Lower lobe of right lung (tissue), 2 donors: ENCODE measurements at regions not wholly inside any gene's neighbourhood (a gene's known extent, or its start where the extent isn't known, plus 50 kb on each side); places are given as distances from the start of the nearest gene placed in this dataset.
A peak's percentile ranks its signal among the peaks of the same experiment; 100 is the strongest.
"Not testable (repeated sequence)": the region's sequence is repeated elsewhere in the genome, so short reads cannot be mapped to it uniquely, and the experiment has no call there.

ENCODE experiments used
- ATAC-seq, 2 donors: fragments of 200-7000 bp; cut with Tn5 transposase; one replicate each; pipeline ENCODE4 v1.9.1; 2020 to 2022; ENCODE audit warnings: mild to moderate bottlenecking in 2 of 2, moderate library complexity in 2 of 2
- DNase-seq: peaks from one replicate; pipeline ENCODE4 v3.0.0-alpha.2; 2020
- H3K27ac ChIP-seq: fragments of 200-600 bp; one replicate; pipeline ENCODE4 v1.8.0; 2022
- H3K27me3 ChIP-seq: fragments of 200-600 bp; one replicate; pipeline ENCODE4 v1.8.0; 2022; ENCODE audit warnings: low read depth
- H3K36me3 ChIP-seq: fragments of 200-600 bp; one replicate; pipeline ENCODE4 v1.8.0; 2022; ENCODE audit warnings: mild to moderate bottlenecking
- H3K4me1 ChIP-seq: fragments of 200-600 bp; one replicate; pipeline ENCODE4 v1.8.0; 2022
- H3K4me3 ChIP-seq: fragments of 200-600 bp; one replicate; pipeline ENCODE4 v1.8.0; 2022; ENCODE audit warnings: mild to moderate bottlenecking
- H3K9me3 ChIP-seq: fragments of 200-600 bp; one replicate; pipeline ENCODE4 v1.8.0; 2022
- intact Hi-C: fragments of 100-400 bp; cut with DNase I; formaldehyde crosslinking; loops from one replicate; pipeline ENCODE4 v1.11.0; 2022
- TF ChIP-seq, protein P1 (sequence below): fragments of 200-600 bp; IDR thresholded peaks from one replicate; pipeline ENCODE4 v1.8.0; 2022; ENCODE audit warnings: antibody characterized with exemption, mild to moderate bottlenecking
- donor health status: DM: no; HTN: yes; CAD: no; lungs with severe emphysema.

DNA sequence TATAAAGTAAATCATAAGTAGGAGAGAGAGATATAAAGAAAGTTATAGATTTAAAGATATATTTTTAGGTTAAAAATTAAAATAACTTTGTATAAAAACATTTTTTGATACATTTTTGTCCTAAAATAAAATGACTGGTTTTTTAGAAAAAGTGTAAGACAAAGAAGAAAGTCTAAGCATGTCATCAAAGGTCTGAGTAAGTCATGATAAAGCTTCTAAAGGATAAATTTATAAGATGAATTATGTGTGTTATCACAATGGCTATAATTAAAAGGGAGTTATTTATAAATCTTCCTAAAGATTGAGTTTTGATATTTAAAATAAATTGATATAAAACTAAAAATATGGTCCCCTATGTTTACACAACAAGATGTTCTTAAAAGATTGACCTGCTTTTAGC is 370.9 kb downstream of the PTPRU start:
- no peak for DNase-seq
- Histone ChIP-seq H3K27me3 (no peaks in the 10 kb centered on the region), H3K4me3 (no peak overlapping the region), H3K36me3 (no peaks in the 10 kb centered on the region), H3K4me1 (no peaks in the 10 kb centered on the region), H3K9me3 (no peaks in the 10 kb centered on the region), H3K27ac (no peak overlapping the region)
- ATAC-seq, result no peak
- intact Hi-C loops, result no loop called here
- TF ChIP-seq, protein P1, sequence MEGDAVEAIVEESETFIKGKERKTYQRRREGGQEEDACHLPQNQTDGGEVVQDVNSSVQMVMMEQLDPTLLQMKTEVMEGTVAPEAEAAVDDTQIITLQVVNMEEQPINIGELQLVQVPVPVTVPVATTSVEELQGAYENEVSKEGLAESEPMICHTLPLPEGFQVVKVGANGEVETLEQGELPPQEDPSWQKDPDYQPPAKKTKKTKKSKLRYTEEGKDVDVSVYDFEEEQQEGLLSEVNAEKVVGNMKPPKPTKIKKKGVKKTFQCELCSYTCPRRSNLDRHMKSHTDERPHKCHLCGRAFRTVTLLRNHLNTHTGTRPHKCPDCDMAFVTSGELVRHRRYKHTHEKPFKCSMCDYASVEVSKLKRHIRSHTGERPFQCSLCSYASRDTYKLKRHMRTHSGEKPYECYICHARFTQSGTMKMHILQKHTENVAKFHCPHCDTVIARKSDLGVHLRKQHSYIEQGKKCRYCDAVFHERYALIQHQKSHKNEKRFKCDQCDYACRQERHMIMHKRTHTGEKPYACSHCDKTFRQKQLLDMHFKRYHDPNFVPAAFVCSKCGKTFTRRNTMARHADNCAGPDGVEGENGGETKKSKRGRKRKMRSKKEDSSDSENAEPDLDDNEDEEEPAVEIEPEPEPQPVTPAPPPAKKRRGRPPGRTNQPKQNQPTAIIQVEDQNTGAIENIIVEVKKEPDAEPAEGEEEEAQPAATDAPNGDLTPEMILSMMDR, result no peak

DNA sequence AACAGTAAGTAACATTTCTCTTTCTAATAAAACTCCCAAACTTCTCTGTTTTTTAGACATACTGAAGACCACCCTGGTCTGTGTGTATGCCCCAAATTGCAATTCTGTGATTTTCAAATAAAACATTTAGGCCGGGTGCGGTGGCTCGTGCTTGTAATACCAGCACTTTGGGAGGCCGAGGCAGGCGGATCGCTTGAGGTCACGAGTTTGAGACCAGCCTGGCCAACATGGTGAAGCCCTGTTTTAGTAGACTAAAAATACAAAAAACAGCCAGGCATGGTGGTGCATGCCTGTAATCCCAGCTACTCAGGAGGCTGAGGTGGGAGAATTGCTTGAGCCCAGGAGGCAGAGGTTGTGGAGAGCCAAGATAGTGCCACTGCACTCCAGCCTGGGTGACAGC is 368.5 kb downstream of the PTPRU start:
- ATAC-seq, H3K4me3 ChIP-seq, H3K36me3 ChIP-seq, H3K4me1 ChIP-seq, H3K27me3 ChIP-seq, H3K27ac ChIP-seq, H3K9me3 ChIP-seq, DNase-seq, intact Hi-C loops: not testable (repeated sequence)

DNA sequence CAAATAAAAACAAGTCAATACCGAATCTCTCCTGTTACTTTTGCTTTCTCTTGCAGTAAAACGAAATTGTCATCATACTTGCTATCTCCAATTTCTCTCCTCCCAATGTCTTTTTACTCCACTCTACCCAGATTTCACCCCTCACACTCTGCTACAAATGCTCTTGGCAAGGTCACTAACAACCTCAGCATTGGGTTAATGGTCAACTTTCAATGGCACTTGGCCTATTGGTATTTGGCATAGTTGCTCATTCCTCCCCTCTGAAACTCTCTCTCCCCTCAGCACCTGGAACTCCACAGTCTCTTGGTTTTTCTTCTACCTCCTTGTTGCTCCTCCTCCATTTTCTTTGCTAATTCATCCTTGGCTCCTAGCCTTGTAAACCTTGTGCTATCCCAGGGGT is 367.3 kb downstream of the PTPRU start:
- DNase-seq, result no peak
- no peaks in the 10 kb centered on the region for H3K9me3 ChIP-seq
- H3K27me3 ChIP-seq, result no peaks in the 10 kb centered on the region
- TF ChIP-seq, protein P1, result no peak
- H3K36me3 ChIP-seq, result no peaks in the 10 kb centered on the region
- no peaks in the 10 kb centered on the region for H3K4me1 ChIP-seq
- ATAC-seq, result peak; percentile 59 to 78
- intact Hi-C loops, result no loop called here
- H3K4me3 ChIP-seq, result no peak overlapping the region
- no peak overlapping the region for H3K27ac ChIP-seq

DNA sequence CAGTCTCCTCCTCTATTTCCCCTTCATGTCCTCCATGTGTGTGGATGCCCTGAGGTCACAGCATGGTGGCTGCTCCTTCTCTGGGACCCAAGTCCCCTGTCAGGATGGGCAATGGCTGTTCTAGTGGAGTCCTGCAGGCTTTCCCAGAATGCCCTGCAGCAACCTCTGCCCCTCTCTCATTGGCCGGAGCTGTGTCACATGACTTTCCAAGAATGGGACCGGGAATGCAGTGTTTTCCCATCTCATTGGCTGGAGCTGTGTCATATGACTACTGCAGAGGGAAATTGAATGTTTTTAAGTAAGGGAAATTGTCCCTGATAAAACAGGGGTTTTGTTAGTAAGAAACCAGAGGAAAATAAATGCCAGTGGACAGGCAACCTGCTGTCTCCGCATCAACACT is 365.9 kb downstream of the PTPRU start:
- no peaks in the 10 kb centered on the region for H3K27me3 ChIP-seq

DNA sequence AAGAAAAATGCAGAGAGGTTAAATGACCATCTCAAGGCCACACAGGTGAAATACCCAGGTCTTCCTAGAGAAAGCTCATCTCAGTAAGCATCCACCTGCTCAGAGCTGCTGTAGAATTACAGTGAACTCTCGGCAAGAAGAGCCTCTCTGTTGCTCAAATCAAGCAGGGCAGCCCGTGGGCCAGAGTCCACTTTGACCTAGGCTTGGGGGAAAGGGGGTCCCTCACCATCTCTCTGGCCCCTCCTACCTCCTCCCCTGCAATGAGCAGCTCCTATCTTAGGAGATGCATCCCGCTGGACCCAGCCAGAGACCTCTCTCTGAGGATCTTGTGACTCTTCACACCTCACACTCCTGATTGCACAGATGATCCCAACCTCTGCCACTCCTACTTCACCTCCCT is 364.7 kb downstream of the PTPRU start:
- ATAC-seq, result no peak
- TF ChIP-seq, protein P1, result no peak

More for the DNA sequence above, 365.9 kb downstream of the PTPRU start:
- no peaks in the 10 kb centered on the region for H3K9me3 ChIP-seq
- H3K36me3 ChIP-seq, result no peaks in the 10 kb centered on the region
- intact Hi-C loops, result no loop called here
- no peak overlapping the region for H3K27ac ChIP-seq
- H3K4me3 ChIP-seq, result no peak overlapping the region
- ATAC-seq (no peak), DNase-seq (no peak)
- TF ChIP-seq, protein P1, result no peak
- H3K4me1 ChIP-seq, result no peaks in the 10 kb centered on the region

DNA sequence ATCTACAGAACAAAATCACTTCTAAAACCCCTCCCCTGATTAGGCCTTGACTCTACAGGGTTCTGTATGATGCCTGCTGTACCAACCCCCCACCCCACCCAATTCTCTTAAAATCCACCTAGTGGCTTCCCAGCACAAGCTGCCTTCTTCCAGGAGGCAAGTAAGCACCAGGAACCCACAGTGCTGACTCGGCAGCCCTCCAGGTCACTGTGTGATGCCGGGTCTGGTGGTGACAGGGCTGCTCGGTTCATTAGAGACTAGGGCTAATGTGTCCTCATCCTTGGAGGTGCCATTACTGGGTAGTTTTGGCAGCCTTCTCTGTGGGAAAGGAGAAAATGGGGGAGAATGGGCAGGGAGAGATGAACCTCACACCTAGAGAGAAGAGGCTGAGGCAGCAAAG is 363.5 kb downstream of the PTPRU start:
- Histone ChIP-seq H3K27ac (no peak overlapping the region), H3K4me1 (no peaks in the 10 kb centered on the region), H3K4me3 (no peak overlapping the region), H3K9me3 (no peaks in the 10 kb centered on the region), H3K27me3 (no peaks in the 10 kb centered on the region), H3K36me3 (no peaks in the 10 kb centered on the region)
- no peak for ATAC-seq
- no peak for DNase-seq
- TF ChIP-seq, protein P1, result no peak
- intact Hi-C loops, result no loop called here

More for the DNA sequence above, 364.7 kb downstream of the PTPRU start:
- H3K9me3 ChIP-seq, result no peaks in the 10 kb centered on the region
- intact Hi-C loops, result no loop called here
- H3K36me3 ChIP-seq, result no peaks in the 10 kb centered on the region
- H3K27ac ChIP-seq, result no peak overlapping the region
- no peak overlapping the region for H3K4me3 ChIP-seq
- DNase-seq, result no peak
- H3K4me1 ChIP-seq, result no peaks in the 10 kb centered on the region
- no peaks in the 10 kb centered on the region for H3K27me3 ChIP-seq
